SHP77 treated with DMSO at 0.1 percent for 48 hours (cell line): ENCODE measurements at regions not wholly inside any gene's neighbourhood (a gene's known extent, or its start where the extent isn't known, plus 50 kb on each side); places are given as distances from the start of the nearest gene placed in this dataset.
A peak's percentile ranks its signal among the peaks of the same experiment; 100 is the strongest.

Experiments used
- DNase-seq: peaks from one replicate; lab custom pipeline; 2025; lab: John Stamatoyannopoulos, UW

- DNase-seq: no peak
These were observed 112.7 kb upstream of the TMPO start for GRCh38 chr12:98402671-98403070.

GRCh38 chr12:98403385-98403784, 112.0 kb upstream of the TMPO start:
- DNase-seq: no peak

- DNase-seq: no peak
These were observed 111.5 kb upstream of the TMPO start for GRCh38 chr12:98403936-98404335.

GRCh38 chr12:98405805-98406366, 109.5 kb upstream of the TMPO start:
- no peak for DNase-seq

GRCh38 chr12:98406378-98406777, 109.0 kb upstream of the TMPO start:
- no peak for DNase-seq

GRCh38 chr12:98408681-98409080, 106.7 kb upstream of the TMPO start:
- no peak for DNase-seq

- DNase-seq: no peak
These were observed 105.8 kb upstream of the TMPO start for GRCh38 chr12:98409548-98409947.

GRCh38 chr12:98410356-98410755, 105.0 kb upstream of the TMPO start:
- DNase-seq: no peak

GRCh38 chr12:98416845-98417244, 98.5 kb upstream of the TMPO start:
- DNase-seq: no peak

GRCh38 chr12:98417266-98417665, 98.1 kb upstream of the TMPO start:
- no peak for DNase-seq

- no peak for DNase-seq
These were observed 96.9 kb upstream of the TMPO start for GRCh38 chr12:98418357-98419075.

- DNase-seq: no peak
These were observed 96.2 kb upstream of the TMPO start for GRCh38 chr12:98419081-98419794.

GRCh38 chr12:98419795-98420404, 95.5 kb upstream of the TMPO start:
- DNase-seq: no peak

- DNase-seq: no peak
These were observed 94.9 kb upstream of the TMPO start for GRCh38 chr12:98420461-98420860.

- peak; percentile 19 for DNase-seq
These were observed 94.1 kb upstream of the TMPO start for GRCh38 chr12:98421316-98421715.

GRCh38 chr12:98422359-98422758, 93.0 kb upstream of the TMPO start:
- DNase-seq: no peak

- no peak for DNase-seq
These were observed 92.6 kb upstream of the TMPO start for GRCh38 chr12:98422812-98423211.

GRCh38 chr12:98423963-98424362, 91.4 kb upstream of the TMPO start:
- DNase-seq: no peak

- DNase-seq: peak; percentile 46
These were observed 90.5 kb upstream of the TMPO start for GRCh38 chr12:98424726-98425401.

- no peak for DNase-seq
These were observed 89.5 kb upstream of the TMPO start for GRCh38 chr12:98425859-98426258.

- DNase-seq: no peak
These were observed 84.3 kb upstream of the TMPO start for GRCh38 chr12:98431089-98431488.

- DNase-seq: no peak
These were observed 78.2 kb upstream of the TMPO start for GRCh38 chr12:98437166-98437565.
